ENCODE measurements at regions not wholly inside any gene's neighbourhood (a gene's known extent, or its start where the extent isn't known, plus 50 kb on each side); places are given as distances from the start of the nearest gene placed in this dataset.

GRCh38 chr6:126206504-126207246, 133.2 kb upstream of the CENPW start:
- TF ChIP-seq EZH2 (IDR thresholded peaks at IDR 0.05) (no peak), POLR2AphosphoS5 (IDR thresholded peaks at IDR 0.05; ENCODE audit: borderline replicate concordance, low read depth, low read length) (no peak), FOXP2 (optimal IDR thresholded peaks at IDR 0.05; ENCODE audit: control extremely low read depth, extremely low read length, insufficient read depth) (no peak)
